ENCODE measurements at regions not wholly inside any gene's neighbourhood (a gene's known extent, or its start where the extent isn't known, plus 50 kb on each side); places are given as distances from the start of the nearest gene placed in this dataset.

DNA sequence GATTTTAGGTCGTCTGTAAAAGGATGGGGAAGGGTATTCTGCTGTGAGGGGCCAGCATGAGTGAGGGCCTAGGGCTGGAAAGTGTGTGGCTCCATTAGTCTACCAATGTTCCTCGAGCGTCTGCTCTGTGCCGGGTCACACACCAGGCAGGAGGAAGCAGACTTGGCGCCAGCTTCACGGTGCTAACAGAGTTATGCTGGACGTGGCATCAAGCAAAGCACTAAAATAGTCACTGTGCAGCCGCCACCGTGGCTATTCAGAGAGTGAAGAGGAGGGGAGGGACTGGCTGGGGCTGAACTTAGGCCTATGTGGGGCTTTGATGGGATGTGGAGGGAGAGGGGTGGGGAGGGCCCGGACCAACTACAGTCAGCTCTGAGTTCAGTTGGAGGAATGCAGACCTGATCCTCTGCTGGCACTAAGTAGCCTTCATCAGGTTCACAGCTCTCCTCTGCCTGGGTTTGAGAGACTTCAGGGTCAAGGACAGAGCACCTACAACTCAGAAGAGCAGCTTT is 83.9 kb upstream of the MSX1 start:
- intact Hi-C loops (cut with DNase I), result no loop called here
- TF ChIP-seq, protein P1, sequence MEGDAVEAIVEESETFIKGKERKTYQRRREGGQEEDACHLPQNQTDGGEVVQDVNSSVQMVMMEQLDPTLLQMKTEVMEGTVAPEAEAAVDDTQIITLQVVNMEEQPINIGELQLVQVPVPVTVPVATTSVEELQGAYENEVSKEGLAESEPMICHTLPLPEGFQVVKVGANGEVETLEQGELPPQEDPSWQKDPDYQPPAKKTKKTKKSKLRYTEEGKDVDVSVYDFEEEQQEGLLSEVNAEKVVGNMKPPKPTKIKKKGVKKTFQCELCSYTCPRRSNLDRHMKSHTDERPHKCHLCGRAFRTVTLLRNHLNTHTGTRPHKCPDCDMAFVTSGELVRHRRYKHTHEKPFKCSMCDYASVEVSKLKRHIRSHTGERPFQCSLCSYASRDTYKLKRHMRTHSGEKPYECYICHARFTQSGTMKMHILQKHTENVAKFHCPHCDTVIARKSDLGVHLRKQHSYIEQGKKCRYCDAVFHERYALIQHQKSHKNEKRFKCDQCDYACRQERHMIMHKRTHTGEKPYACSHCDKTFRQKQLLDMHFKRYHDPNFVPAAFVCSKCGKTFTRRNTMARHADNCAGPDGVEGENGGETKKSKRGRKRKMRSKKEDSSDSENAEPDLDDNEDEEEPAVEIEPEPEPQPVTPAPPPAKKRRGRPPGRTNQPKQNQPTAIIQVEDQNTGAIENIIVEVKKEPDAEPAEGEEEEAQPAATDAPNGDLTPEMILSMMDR (IDR thresholded peaks at IDR 0.05), result no peak
- Histone ChIP-seq H3K4me3 (no peak overlapping the region), H3K27ac (no peak overlapping the region), H3K27me3 (no peaks in the 10 kb centered on the region), H3K4me1 (no peaks in the 10 kb centered on the region), H3K36me3 (no peaks in the 10 kb centered on the region), H3K9me3 (no peaks in the 10 kb centered on the region)
- no peak for DNase-seq (ENCODE audit: low spot score in 2 of 2)

DNA sequence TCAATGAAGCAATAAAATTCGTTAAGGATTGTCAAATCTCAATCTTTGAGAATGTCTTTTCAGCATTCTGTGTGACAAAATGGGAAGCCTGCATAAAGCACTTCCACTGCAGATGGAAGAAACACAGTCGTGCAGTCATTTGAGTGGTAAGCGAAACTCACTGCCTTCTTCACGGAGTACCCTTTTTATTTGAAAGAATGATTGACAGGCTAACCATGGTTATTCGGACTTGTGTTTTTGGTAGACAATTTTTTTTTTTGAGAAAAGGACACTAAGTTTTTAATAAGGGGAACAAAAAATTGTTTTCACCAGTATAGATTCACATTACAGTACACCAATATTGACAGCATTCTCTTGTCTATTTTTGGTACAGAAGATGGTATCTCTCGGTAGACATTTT is 86.9 kb upstream of the MSX1 start:
- Histone ChIP-seq H3K9me3 (no peaks in the 10 kb centered on the region), H3K4me3 (no peak overlapping the region), H3K27ac (no peak overlapping the region), H3K27me3 (no peaks in the 10 kb centered on the region), H3K4me1 (no peaks in the 10 kb centered on the region), H3K36me3 (no peaks in the 10 kb centered on the region)
- intact Hi-C loops (cut with DNase I), result no loop called here
- DNase-seq (ENCODE audit: low spot score in 2 of 2), result no peak
- TF ChIP-seq, protein P1 (IDR thresholded peaks at IDR 0.05), result no peak

DNA sequence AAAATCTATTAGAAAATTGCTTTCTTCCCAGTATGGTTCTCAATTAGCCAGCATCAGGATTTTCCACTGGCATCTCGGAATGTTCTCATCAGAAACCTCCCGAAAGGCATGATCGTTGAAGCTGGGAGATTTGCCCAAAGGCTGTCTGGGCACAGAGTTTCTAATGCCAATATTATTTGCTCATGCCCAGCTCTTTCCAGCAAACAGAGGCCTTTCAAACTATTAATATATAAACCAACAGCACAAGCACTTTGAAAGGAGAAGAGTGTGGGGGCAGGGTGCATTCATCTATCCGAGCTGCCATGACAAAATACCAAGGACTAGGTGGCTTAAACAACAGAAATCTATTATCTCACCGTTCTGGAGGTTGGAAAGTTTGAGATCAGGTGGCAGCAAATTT is 88.3 kb upstream of the MSX1 start:
- Histone ChIP-seq H3K27ac (no peak overlapping the region), H3K4me1 (no peaks in the 10 kb centered on the region), H3K27me3 (no peaks in the 10 kb centered on the region), H3K9me3 (no peaks in the 10 kb centered on the region), H3K36me3 (no peaks in the 10 kb centered on the region), H3K4me3 (no peak overlapping the region)
- DNase-seq (ENCODE audit: low spot score in 2 of 2), result no peak
- intact Hi-C loops (cut with DNase I), result no loop called here
- TF ChIP-seq, protein P1 (IDR thresholded peaks at IDR 0.05), result no peak

DNA sequence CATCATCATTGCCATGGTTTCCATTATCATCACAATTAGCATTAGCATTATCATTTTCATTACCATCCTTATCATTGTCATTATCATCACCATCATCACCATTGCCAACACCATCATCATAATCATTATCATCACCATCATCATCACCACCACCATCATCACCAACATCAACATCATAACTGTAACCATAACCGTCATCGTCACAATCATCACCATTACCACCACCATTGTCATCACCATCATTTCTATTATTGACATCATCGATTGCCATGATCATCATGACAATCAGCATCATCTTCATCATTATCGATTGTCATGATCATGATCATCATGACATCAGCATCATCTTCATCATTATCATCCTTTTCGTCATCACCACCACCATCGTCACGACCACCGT is 88.9 kb upstream of the MSX1 start:
- H3K27ac ChIP-seq, result no peak overlapping the region
- no peaks in the 10 kb centered on the region for H3K9me3 ChIP-seq
- H3K27me3 ChIP-seq, result no peaks in the 10 kb centered on the region
- no peaks in the 10 kb centered on the region for H3K36me3 ChIP-seq
- TF ChIP-seq, protein P1 (IDR thresholded peaks at IDR 0.05), result no peak
- no peak overlapping the region for H3K4me3 ChIP-seq
- no peak for DNase-seq (ENCODE audit: low spot score in 2 of 2)
- intact Hi-C loops (cut with DNase I), result no loop called here
- no peaks in the 10 kb centered on the region for H3K4me1 ChIP-seq

DNA sequence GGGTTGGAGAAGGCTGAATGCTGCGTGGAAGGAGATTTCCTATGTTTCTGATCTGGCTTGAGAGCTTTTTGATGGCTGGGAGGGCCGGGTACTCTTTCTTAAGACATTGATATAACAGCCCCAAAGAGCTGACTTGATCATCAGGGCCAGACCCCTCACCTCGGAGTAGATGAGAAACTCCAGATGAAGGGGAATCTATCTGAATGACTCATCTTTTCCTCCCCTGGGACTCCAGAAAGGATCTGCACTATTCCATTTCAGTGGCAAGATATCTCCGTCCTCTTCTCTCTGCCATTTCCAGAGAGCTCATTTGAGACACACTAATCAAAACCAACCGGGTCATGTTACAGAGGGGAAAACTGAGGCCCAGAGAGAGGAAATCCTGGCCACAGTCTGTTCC is 92.9 kb upstream of the MSX1 start:
- TF ChIP-seq, protein P1 (IDR thresholded peaks at IDR 0.05), result no peak
- H3K9me3 ChIP-seq, result no peaks in the 10 kb centered on the region
- intact Hi-C loops (cut with DNase I), result no loop called here
- no peak for DNase-seq (ENCODE audit: low spot score in 2 of 2)
- no peaks in the 10 kb centered on the region for H3K36me3 ChIP-seq
- H3K27ac ChIP-seq, result no peak overlapping the region
- no peak overlapping the region for H3K4me3 ChIP-seq
- no peaks in the 10 kb centered on the region for H3K4me1 ChIP-seq
- H3K27me3 ChIP-seq, result no peaks in the 10 kb centered on the region

DNA sequence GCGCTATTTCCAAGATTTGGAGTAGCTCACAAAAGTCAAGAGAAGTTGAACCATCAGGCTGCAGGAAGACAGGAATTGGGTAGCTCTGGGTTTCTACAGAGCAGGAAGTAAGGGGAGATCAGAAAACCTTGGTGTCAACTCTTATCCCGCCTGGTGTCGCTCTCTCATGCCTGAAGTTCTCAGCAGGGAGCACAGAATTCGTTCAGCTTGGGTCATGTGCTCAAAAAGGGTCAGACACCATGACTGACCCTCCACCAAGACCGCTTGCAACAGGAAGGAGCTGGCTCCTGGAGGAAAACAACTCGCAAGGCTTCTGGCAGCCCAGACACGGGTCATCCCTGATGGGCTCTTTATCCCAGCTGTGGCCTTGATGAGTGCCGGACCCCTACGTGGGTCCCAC is 93.7 kb upstream of the MSX1 start:
- H3K4me1 ChIP-seq, result no peaks in the 10 kb centered on the region
- no peaks in the 10 kb centered on the region for H3K27me3 ChIP-seq
- no peaks in the 10 kb centered on the region for H3K36me3 ChIP-seq
- no peak for DNase-seq (ENCODE audit: low spot score in 2 of 2)
- H3K9me3 ChIP-seq, result no peaks in the 10 kb centered on the region
- intact Hi-C loops (cut with DNase I), result no loop called here
- no peak overlapping the region for H3K27ac ChIP-seq
- H3K4me3 ChIP-seq, result no peak overlapping the region
- TF ChIP-seq, protein P1 (IDR thresholded peaks at IDR 0.05), result no peak
